OCI-LY3 (cell line): ENCODE measurements at regions not wholly inside any gene's neighbourhood (a gene's known extent, or its start where the extent isn't known, plus 50 kb on each side); places are given as distances from the start of the nearest gene placed in this dataset.

Experiments used
- H2AFZ ChIP-seq: fragments of 200-600, 300-600 bp; shearing (Covaris generic); 2 replicates; pipeline ENCODE4 v1.6.0; 2014; ENCODE audit warnings: antibody characterized with exemption, low read depth, low read length
- H3K27ac ChIP-seq: fragments of 200-600, 300-600 bp; sonication (generic); 2 replicates; pipeline ENCODE4 v1.5.1; 2014; ENCODE audit warnings: mild to moderate bottlenecking, low read length, moderate library complexity, mixed read lengths
- H3K27me3 ChIP-seq: fragments of 200-600, 300-600 bp; sonication (generic); 2 replicates; pipeline ENCODE4 v1.6.1; 2014; ENCODE audit warnings: low read depth, low read length, mixed read lengths
- H3K36me3 ChIP-seq: fragments of 200-600, 300-600 bp; sonication (generic); replicated peaks from 2 replicates; pipeline ENCODE3; 2014; ENCODE audit warnings: low read depth, low read length, mixed read lengths
- H3K4me1 ChIP-seq: fragments of 300-600, 200-600 bp; sonication (generic); 2 replicates; pipeline ENCODE4 v1.6.1; 2014; ENCODE audit warnings: low read length, mixed read lengths
- H3K4me2 ChIP-seq: fragments of 200-600, 300-600 bp; sonication (generic); 2 replicates; pipeline ENCODE4 v1.6.1; 2014; ENCODE audit warnings: low read length, mixed read lengths
- H3K4me3 ChIP-seq: fragments of 300-600, 200-600 bp; sonication (generic); 2 replicates; pipeline ENCODE4 v1.5.1; 2014; ENCODE audit warnings: antibody characterized with exemption, mild to moderate bottlenecking, low read length, moderate library complexity
- H3K79me2 ChIP-seq: fragments of 300-600, 200-600 bp; shearing (Covaris generic); 2 replicates; pipeline ENCODE4 v1.6.1; 2014; ENCODE audit warnings: mild to moderate bottlenecking, low read length, mixed read lengths
- H3K9ac ChIP-seq: fragments of 300-600, 200-600 bp; shearing (Covaris generic); 2 replicates; pipeline ENCODE4 v1.6.0; 2014; ENCODE audit warnings: mild to moderate bottlenecking, low read length, moderate library complexity
- H3K9me3 ChIP-seq: fragments of 200-600, 300-600 bp; shearing (Covaris generic); 2 replicates; pipeline ENCODE4 v1.6.1; 2014; ENCODE audit warnings: low read length, mixed read lengths; ENCODE audit not compliant: insufficient read depth
- H4K20me1 ChIP-seq: fragments of 200-600, 300-600 bp; sonication (generic); 2 replicates; pipeline ENCODE4 v1.6.1; 2016; ENCODE audit warnings: low read length, mixed read lengths; ENCODE audit not compliant: insufficient read depth
- CTCF ChIP-seq: fragments of 200-600, 300-600 bp; sonication (generic); IDR thresholded peaks from 2 replicates; pipeline ENCODE4 v1.5.1; 2014; ENCODE audit warnings: antibody characterized with exemption, low read length, low read depth
- EZH2phosphoT487 ChIP-seq: fragments of 200-600 bp; shearing (Covaris generic); IDR thresholded peaks from 2 replicates; pipeline ENCODE4 v1.6.1; 2018; ENCODE audit warnings: antibody characterized with exemption, mixed run types, low read depth

GRCh38 chr9:80076162-80076561, 504.4 kb downstream of the TLE4 start:
- H3K27ac ChIP-seq = no peak overlapping the region
- H3K9me3 ChIP-seq = no peaks in the 10 kb centered on the region
- H4K20me1 ChIP-seq = no peaks in the 10 kb centered on the region
- peaks cover 10% of the 10 kb centered on the region for H3K4me1 ChIP-seq
- TF ChIP-seq EZH2phosphoT487 = no peak
- TF ChIP-seq CTCF = no peak
- H3K9ac ChIP-seq = no peak overlapping the region
- H3K79me2 ChIP-seq = no peaks in the 10 kb centered on the region
- H2AFZ ChIP-seq = no peak overlapping the region
- H3K4me2 ChIP-seq = no peak overlapping the region
- no peaks in the 10 kb centered on the region for H3K36me3 ChIP-seq
- no peaks in the 10 kb centered on the region for H3K27me3 ChIP-seq
- H3K4me3 ChIP-seq = no peak overlapping the region

- no peak for TF ChIP-seq EZH2phosphoT487
- TF ChIP-seq CTCF = no peak
- Histone ChIP-seq H3K27me3 (no peaks in the 10 kb centered on the region), H3K36me3 (no peaks in the 10 kb centered on the region), H3K4me3 (no peak overlapping the region), H3K4me2 (no peak overlapping the region), H3K4me1 (peaks cover 26% of the 10 kb centered on the region), H3K79me2 (no peaks in the 10 kb centered on the region), H3K9me3 (no peaks in the 10 kb centered on the region), H4K20me1 (no peaks in the 10 kb centered on the region), H2AFZ (no peak overlapping the region), H3K27ac (no peak overlapping the region), H3K9ac (no peak overlapping the region)
These were observed 502.7 kb downstream of the TLE4 start for GRCh38 chr9:80074439-80074838.

GRCh38 chr9:80072451-80072850, 500.7 kb downstream of the TLE4 start:
- no peaks in the 10 kb centered on the region for H4K20me1 ChIP-seq
- H3K4me1 ChIP-seq = peaks cover 19% of the 10 kb centered on the region
- H2AFZ ChIP-seq = no peak overlapping the region
- no peaks in the 10 kb centered on the region for H3K9me3 ChIP-seq
- H3K9ac ChIP-seq = no peak overlapping the region
- TF ChIP-seq CTCF = no peak
- no peaks in the 10 kb centered on the region for H3K36me3 ChIP-seq
- no peak overlapping the region for H3K4me3 ChIP-seq
- no peak overlapping the region for H3K4me2 ChIP-seq
- H3K27me3 ChIP-seq = no peaks in the 10 kb centered on the region
- H3K27ac ChIP-seq = no peak overlapping the region
- no peaks in the 10 kb centered on the region for H3K79me2 ChIP-seq

GRCh38 chr9:80070071-80070742, 498.4 kb downstream of the TLE4 start:
- Histone ChIP-seq H3K9ac (no peak overlapping the region), H3K27me3 (no peaks in the 10 kb centered on the region; the same call in 1 of the 2 replicates), H3K27ac (peak overlapping the region; percentile 35; the same call in 1 of the 2 replicates), H3K79me2 (no peaks in the 10 kb centered on the region), H3K4me2 (peak overlapping the region; percentile 57), H3K36me3 (no peaks in the 10 kb centered on the region), H4K20me1 (no peaks in the 10 kb centered on the region), H2AFZ (peak overlapping the region; percentile 19; the same call in 1 of the 2 replicates), H3K4me3 (peak overlapping the region; percentile 23), H3K4me1 (peaks cover 19% of the 10 kb centered on the region), H3K9me3 (no peaks in the 10 kb centered on the region)
- TF ChIP-seq CTCF = no peak
- no peak for TF ChIP-seq EZH2phosphoT487
